ENCODE measurements at regions not wholly inside any gene's neighbourhood (a gene's known extent, or its start where the extent isn't known, plus 50 kb on each side); places are given as distances from the start of the nearest gene placed in this dataset.
"Not testable (repeated sequence)": the region's sequence is repeated elsewhere in the genome, so short reads cannot be mapped to it uniquely, and the experiment has no call there.

- H3K4me3 ChIP-seq; H3K36me3 ChIP-seq; H3K27ac ChIP-seq; intact Hi-C loops (cut with DNase I; ENCODE audit: low total_unique reads); H3K9me3 ChIP-seq; H3K4me1 ChIP-seq; DNase-seq: not testable (repeated sequence)
- TF ChIP-seq, protein P1, sequence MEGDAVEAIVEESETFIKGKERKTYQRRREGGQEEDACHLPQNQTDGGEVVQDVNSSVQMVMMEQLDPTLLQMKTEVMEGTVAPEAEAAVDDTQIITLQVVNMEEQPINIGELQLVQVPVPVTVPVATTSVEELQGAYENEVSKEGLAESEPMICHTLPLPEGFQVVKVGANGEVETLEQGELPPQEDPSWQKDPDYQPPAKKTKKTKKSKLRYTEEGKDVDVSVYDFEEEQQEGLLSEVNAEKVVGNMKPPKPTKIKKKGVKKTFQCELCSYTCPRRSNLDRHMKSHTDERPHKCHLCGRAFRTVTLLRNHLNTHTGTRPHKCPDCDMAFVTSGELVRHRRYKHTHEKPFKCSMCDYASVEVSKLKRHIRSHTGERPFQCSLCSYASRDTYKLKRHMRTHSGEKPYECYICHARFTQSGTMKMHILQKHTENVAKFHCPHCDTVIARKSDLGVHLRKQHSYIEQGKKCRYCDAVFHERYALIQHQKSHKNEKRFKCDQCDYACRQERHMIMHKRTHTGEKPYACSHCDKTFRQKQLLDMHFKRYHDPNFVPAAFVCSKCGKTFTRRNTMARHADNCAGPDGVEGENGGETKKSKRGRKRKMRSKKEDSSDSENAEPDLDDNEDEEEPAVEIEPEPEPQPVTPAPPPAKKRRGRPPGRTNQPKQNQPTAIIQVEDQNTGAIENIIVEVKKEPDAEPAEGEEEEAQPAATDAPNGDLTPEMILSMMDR (IDR thresholded peaks at IDR 0.05) = peak; percentile 8 to 10
- H3K27me3 ChIP-seq = peaks cover 0 to 28% of the 10 kb centered on the region in 2 donors
Observed at GRCh38 chr4:3893590-3893989, 127.4 kb downstream of the ADRA2C start.

DNA sequence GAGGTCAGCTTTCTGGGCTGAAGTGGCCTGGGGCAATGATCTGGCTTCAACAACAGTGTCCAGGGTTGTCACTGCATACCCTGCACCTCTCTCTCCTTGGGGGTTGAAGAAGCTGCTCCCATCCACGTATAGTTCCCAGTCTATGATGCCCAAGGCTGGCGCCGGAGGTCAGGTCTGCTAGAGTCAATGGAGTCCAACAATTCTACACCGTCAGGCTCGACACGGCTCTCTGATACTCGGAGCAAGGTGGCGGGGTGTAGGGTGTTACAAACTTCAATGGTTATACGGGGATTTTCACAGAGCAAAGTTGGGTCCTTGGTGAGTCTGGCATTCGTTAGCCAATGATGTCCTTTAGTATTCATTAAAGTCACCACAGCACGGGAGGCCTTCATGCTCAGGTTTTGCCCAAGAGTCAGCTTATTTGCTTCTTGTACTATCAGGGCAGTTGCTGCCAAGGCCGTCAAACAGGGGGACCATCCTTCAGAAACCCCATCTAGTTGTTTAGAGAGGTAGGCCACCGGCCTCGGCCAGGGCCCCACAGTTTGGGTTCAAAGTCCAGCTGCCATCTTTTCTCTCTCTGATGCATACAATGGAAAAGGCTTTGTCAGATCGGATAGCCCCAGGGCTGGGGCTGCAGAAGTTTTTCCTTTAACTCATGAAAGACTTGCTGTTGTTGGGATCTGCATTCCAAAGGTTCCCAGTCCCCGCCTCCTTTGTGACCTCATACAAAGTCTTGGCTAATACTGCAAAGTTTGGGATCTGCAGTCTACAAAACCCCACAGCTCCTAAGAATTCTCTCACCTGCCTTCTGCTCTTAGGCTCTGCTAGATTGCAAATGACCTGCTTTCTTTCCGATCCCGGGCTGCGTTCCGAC, 128.1 kb downstream of the ADRA2C start:
- intact Hi-C loops (cut with DNase I; ENCODE audit: low total_unique reads); H3K36me3 ChIP-seq; H3K4me1 ChIP-seq; H3K9me3 ChIP-seq; DNase-seq; H3K27ac ChIP-seq; H3K4me3 ChIP-seq: not testable (repeated sequence)
- H3K27me3 ChIP-seq = peaks cover 0 to 28% of the 10 kb centered on the region in 2 donors

- intact Hi-C loops (cut with DNase I; ENCODE audit: low total_unique reads) = no loop called here
- DNase-seq = no peak
- Histone ChIP-seq H3K9me3 (no peaks in the 10 kb centered on the region), H3K27me3 (peaks cover 0 to 28% of the 10 kb centered on the region in 2 donors), H3K36me3 (no peaks in the 10 kb centered on the region), H3K4me1 (no peaks in the 10 kb centered on the region), H3K4me3 (no peak overlapping the region), H3K27ac (no peak overlapping the region)
- TF ChIP-seq, protein P1 (IDR thresholded peaks at IDR 0.05) = no peak
Observed at GRCh38 chr4:3896441-3896840, 130.3 kb downstream of the ADRA2C start.

DNA sequence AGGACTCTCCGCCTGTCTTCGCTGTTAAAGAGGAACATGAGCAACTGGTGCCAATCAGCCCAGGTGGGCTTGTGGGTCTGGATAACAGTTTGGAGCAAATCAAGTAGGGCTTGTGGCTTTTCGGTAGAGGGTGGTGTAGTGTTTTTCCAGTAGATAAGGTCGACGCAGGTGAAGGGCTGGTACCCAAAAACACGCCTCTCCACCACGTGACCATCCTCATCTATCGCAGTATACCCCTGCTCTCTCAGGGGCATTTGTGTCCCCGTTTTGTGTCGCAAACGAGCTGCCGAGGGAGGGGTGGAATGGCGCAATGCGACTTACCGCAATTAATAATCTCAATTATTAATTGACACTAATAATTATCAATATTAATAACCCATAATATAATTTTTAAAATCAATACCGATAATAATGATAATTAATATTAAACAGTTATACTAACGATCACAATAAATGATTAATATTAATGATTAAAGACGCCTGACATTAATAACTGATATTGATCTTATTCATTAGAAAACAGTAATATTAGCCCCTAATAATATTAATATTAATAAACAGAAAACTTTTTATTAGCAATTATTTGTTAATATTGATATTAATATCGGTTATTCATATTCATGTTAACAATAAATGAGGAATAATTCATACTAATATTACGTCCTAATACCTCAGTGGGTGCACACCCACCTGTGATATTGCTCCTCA, 130.8 kb downstream of the ADRA2C start:
- DNase-seq; H3K4me1 ChIP-seq; H3K4me3 ChIP-seq; H3K36me3 ChIP-seq; intact Hi-C loops (cut with DNase I; ENCODE audit: low total_unique reads); H3K27ac ChIP-seq; H3K9me3 ChIP-seq: not testable (repeated sequence)
- peaks cover 0 to 27% of the 10 kb centered on the region in 2 donors for H3K27me3 ChIP-seq

DNA sequence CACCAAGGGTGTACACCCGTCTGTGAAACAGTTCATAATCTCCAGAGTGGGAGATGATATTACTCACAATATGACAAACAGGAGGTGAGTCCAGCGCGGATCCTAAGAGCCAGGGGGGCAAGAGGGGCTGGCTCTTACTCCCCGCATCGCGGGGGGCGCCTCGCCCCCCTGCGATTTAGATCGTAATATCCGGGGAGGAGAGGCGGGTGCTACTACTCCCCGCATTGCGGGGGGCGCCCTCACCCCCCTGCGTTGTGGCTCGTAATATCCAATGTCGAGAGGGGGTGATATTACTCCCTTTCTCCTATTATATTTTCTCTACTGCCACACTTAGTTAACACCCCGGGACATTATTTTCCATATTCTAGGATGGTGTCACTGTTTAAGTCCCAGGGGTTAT, 131.9 kb downstream of the ADRA2C start:
- Histone ChIP-seq H3K27ac (no peak overlapping the region), H3K9me3 (no peaks in the 10 kb centered on the region), H3K4me1 (no peaks in the 10 kb centered on the region), H3K27me3 (peaks cover 0 to 16% of the 10 kb centered on the region in 2 donors), H3K4me3 (no peak overlapping the region), H3K36me3 (no peaks in the 10 kb centered on the region)
- TF ChIP-seq, protein P1 (IDR thresholded peaks at IDR 0.05) = no peak
- DNase-seq = no peak
- intact Hi-C loops (cut with DNase I; ENCODE audit: low total_unique reads) = no loop called here

- H3K9me3 ChIP-seq; H3K27ac ChIP-seq; H3K4me1 ChIP-seq; DNase-seq; H3K4me3 ChIP-seq; intact Hi-C loops (cut with DNase I; ENCODE audit: low total_unique reads); H3K36me3 ChIP-seq: not testable (repeated sequence)
- H3K27me3 ChIP-seq = peaks cover 0 to 14% of the 10 kb centered on the region in 2 donors
Observed at GRCh38 chr4:3898928-3899327, 132.7 kb downstream of the ADRA2C start.

DNA sequence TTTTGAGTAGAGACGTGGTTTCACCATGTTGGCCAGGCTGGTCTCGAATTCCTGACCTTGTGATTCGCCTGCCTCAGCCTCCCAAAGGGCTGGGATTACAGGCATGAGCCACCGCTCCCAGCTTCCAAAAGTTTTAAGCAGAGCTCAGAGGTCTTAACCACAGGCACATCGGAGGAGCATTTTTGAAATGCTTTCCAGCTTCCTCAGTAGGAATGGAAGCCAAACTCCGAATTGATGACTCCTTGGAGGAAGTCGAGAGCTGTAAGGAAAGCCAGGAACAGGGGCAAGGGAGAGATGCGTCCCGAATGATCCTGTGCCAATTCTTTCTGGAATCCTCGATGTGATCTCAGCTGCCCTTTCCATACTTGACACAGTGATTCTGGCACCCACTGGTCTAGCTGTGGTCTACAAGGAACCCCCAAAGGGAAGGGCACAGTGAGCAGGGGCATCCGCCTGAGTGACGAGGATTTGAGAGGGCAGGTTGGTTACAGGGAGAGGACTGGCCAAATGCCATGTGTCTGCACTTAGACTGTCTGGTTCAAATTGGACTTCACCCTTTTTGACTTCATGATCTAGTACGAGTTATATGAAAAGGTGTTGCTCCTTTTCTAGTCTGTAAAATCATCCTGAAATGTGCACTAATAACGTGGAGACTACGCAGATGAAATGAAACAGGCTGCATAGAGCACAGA, 138.2 kb downstream of the ADRA2C start:
- peaks cover 0 to 14% (median 0%) of the 10 kb centered on the region in 4 donors for H3K4me1 ChIP-seq
- H3K9me3 ChIP-seq; H3K36me3 ChIP-seq; H3K4me3 ChIP-seq; H3K27me3 ChIP-seq; intact Hi-C loops (cut with DNase I; ENCODE audit: low total_unique reads); H3K27ac ChIP-seq: not testable (repeated sequence)
- DNase-seq = peak; percentile 34 to 72

DNA sequence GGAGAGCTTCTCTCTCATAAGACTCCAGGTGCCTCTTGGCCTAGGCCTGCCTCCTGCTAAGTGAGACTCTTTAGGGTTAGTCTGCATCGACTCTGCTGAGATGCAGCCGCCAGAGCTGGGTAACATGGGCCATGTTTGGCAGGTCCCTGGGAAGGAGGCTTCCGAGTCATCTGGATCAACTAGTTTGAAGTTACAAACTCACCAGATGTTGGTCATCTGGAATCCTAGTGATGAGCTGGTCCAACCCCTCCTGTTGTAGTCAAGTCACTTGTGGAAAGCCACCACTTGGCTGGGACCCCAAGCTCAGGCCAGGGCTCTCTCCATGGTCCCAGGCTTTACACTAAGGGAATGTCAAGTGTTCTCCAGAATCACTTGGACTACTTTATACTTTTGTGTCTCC, 143.4 kb downstream of the ADRA2C start:
- H3K9me3 ChIP-seq; H3K27me3 ChIP-seq; H3K4me1 ChIP-seq; H3K36me3 ChIP-seq; H3K4me3 ChIP-seq; H3K27ac ChIP-seq; intact Hi-C loops (cut with DNase I; ENCODE audit: low total_unique reads); DNase-seq: not testable (repeated sequence)

DNA sequence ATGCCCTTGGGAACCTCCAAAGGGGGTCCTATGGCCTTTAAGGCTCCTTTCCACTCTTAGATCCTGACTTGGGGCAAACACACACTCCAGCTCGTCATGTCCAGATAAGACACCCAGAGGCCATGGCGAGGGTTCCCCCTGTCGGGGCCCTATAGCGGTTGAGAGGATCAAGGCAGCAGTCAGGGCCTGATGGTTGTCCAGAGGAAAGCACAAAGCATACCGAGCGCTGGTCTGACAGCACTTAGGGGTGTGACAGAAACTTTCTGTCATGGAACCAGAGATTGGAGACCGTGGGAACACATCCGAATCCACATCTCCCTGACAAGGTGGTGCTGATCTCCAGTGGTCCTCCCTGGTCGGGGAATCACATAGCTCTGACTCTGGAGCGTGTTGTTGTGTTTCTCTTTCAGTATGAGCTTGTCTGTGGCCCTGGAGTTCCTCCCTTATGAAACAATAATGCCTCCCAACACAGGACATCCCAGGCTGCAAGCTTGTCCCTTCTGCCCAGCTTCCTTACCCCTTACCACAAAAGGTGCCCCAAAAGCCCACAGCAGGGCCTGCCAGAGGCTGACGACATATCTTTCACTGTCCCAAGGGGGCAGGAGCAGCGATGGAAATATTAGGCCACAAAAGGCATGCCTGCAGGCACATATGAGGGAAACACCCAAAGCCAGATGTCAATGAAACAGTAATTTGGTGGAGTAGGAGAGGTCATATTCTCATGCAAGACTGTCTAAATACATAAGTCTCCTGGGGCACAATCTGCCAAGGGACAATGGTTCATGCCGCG, 144.2 kb downstream of the ADRA2C start:
- H3K27ac ChIP-seq; intact Hi-C loops (cut with DNase I; ENCODE audit: low total_unique reads); H3K4me3 ChIP-seq; H3K36me3 ChIP-seq; H3K4me1 ChIP-seq; H3K27me3 ChIP-seq; H3K9me3 ChIP-seq; DNase-seq: not testable (repeated sequence)

Data from tibial artery (tissue), 4 donors.